Skeletal muscle satellite cell (primary cell): ENCODE measurements at regions not wholly inside any gene's neighbourhood (a gene's known extent, or its start where the extent isn't known, plus 50 kb on each side); places are given as distances from the start of the nearest gene placed in this dataset.
"Not testable (repeated sequence)": the region's sequence is repeated elsewhere in the genome, so short reads cannot be mapped to it uniquely, and the experiment has no call there.

Source experiments
- H3K27me3 ChIP-seq: 2 replicates; pipeline ENCODE4 v1.7.0; 2013; ENCODE audit warnings: low read length; ENCODE audit not compliant: control insufficient read depth, insufficient read depth
- H3K36me3 ChIP-seq: 2 replicates; pipeline ENCODE4 v1.7.0; 2013; ENCODE audit warnings: mild to moderate bottlenecking, control low read depth, low read length; ENCODE audit not compliant: insufficient read depth
- H3K4me1 ChIP-seq: 2 replicates; pipeline ENCODE4 v1.7.0; 2013; ENCODE audit warnings: low read length; ENCODE audit not compliant: control insufficient read depth, insufficient read depth
- H3K4me2 ChIP-seq: 2 replicates; pipeline ENCODE4 v1.7.0; 2013; ENCODE audit warnings: mild to moderate bottlenecking, low read length
- H3K4me3 ChIP-seq: 2 replicates; pipeline ENCODE4 v1.7.0; 2013; ENCODE audit warnings: low read length
- H3K9ac ChIP-seq: 2 replicates; pipeline ENCODE4 v1.7.0; 2013; ENCODE audit warnings: mild to moderate bottlenecking, low read depth, low read length, moderate library complexity
- H3K9me3 ChIP-seq: replicated peaks from 2 replicates; pipeline ENCODE4 v1.7.0; 2013; ENCODE audit warnings: mild to moderate bottlenecking, control low read depth, low read length

GRCh38 chr12:83939718-83940117 is 972.9 kb downstream of the SLC6A15 start:
- no peaks in the 10 kb centered on the region for H3K9me3 ChIP-seq
- no peak overlapping the region for H3K9ac ChIP-seq
- no peaks in the 10 kb centered on the region for H3K4me1 ChIP-seq
- no peaks in the 10 kb centered on the region for H3K36me3 ChIP-seq
- H3K4me2 ChIP-seq: no peak overlapping the region
- no peaks in the 10 kb centered on the region for H3K27me3 ChIP-seq
- H3K4me3 ChIP-seq: no peak overlapping the region

GRCh38 chr12:83933615-83934014 is 979.0 kb downstream of the SLC6A15 start:
- H3K4me1 ChIP-seq: no peaks in the 10 kb centered on the region
- H3K4me2 ChIP-seq: no peak overlapping the region
- no peak overlapping the region for H3K9ac ChIP-seq
- H3K36me3 ChIP-seq: no peaks in the 10 kb centered on the region
- H3K27me3 ChIP-seq: no peaks in the 10 kb centered on the region
- H3K4me3 ChIP-seq: no peak overlapping the region
- no peaks in the 10 kb centered on the region for H3K9me3 ChIP-seq

GRCh38 chr12:83932011-83932410 is 980.6 kb downstream of the SLC6A15 start:
- no peaks in the 10 kb centered on the region for H3K36me3 ChIP-seq
- no peak overlapping the region for H3K4me3 ChIP-seq
- no peaks in the 10 kb centered on the region for H3K4me1 ChIP-seq
- no peaks in the 10 kb centered on the region for H3K27me3 ChIP-seq
- no peak overlapping the region for H3K4me2 ChIP-seq
- no peaks in the 10 kb centered on the region for H3K9me3 ChIP-seq
- H3K9ac ChIP-seq: no peak overlapping the region

GRCh38 chr12:83931451-83931850 is 981.1 kb downstream of the SLC6A15 start:
- no peak overlapping the region for H3K4me3 ChIP-seq
- H3K9me3 ChIP-seq: no peaks in the 10 kb centered on the region
- H3K4me1 ChIP-seq: no peaks in the 10 kb centered on the region
- H3K4me2 ChIP-seq: no peak overlapping the region
- no peaks in the 10 kb centered on the region for H3K27me3 ChIP-seq
- no peaks in the 10 kb centered on the region for H3K36me3 ChIP-seq
- H3K9ac ChIP-seq: no peak overlapping the region

- H3K9me3 ChIP-seq, H3K4me2 ChIP-seq: not testable (repeated sequence)
Measured at GRCh38 chr12:83929792-83930191, 982.8 kb downstream of the SLC6A15 start.

GRCh38 chr12:83920821-83921547 is 991.6 kb downstream of the SLC6A15 start:
- no peaks in the 10 kb centered on the region for H3K4me1 ChIP-seq
- no peaks in the 10 kb centered on the region for H3K9me3 ChIP-seq
- H3K4me3 ChIP-seq: no peak overlapping the region
- no peaks in the 10 kb centered on the region for H3K27me3 ChIP-seq
- no peak overlapping the region for H3K9ac ChIP-seq
- no peaks in the 10 kb centered on the region for H3K36me3 ChIP-seq
- no peak overlapping the region for H3K4me2 ChIP-seq

More at GRCh38 chr12:83929792-83930191, 982.8 kb downstream of the SLC6A15 start:
- not testable (repeated sequence) for H3K4me1 ChIP-seq, H3K9ac ChIP-seq, H3K36me3 ChIP-seq, H3K4me3 ChIP-seq, H3K27me3 ChIP-seq

GRCh38 chr12:83919081-83919480 is 993.5 kb downstream of the SLC6A15 start:
- Histone ChIP-seq H3K36me3 (no peaks in the 10 kb centered on the region), H3K4me3 (no peak overlapping the region)

GRCh38 chr12:83904175-83904574 is 1008.4 kb downstream of the SLC6A15 start:
- H3K27me3 ChIP-seq: no peaks in the 10 kb centered on the region
- no peak overlapping the region for H3K9ac ChIP-seq
- no peaks in the 10 kb centered on the region for H3K4me1 ChIP-seq

More at GRCh38 chr12:83919081-83919480, 993.5 kb downstream of the SLC6A15 start:
- Histone ChIP-seq H3K27me3 (no peaks in the 10 kb centered on the region), H3K4me1 (no peaks in the 10 kb centered on the region), H3K4me2 (no peak overlapping the region), H3K9ac (no peak overlapping the region), H3K9me3 (no peaks in the 10 kb centered on the region)

GRCh38 chr12:83896416-83896815 is 1016.2 kb downstream of the SLC6A15 start:
- H3K9ac ChIP-seq: no peak overlapping the region
- no peaks in the 10 kb centered on the region for H3K36me3 ChIP-seq
- no peaks in the 10 kb centered on the region for H3K9me3 ChIP-seq
- no peaks in the 10 kb centered on the region for H3K27me3 ChIP-seq
- no peak overlapping the region for H3K4me3 ChIP-seq
- no peak overlapping the region for H3K4me2 ChIP-seq
- no peaks in the 10 kb centered on the region for H3K4me1 ChIP-seq

More at GRCh38 chr12:83904175-83904574, 1008.4 kb downstream of the SLC6A15 start:
- Histone ChIP-seq H3K4me3 (no peak overlapping the region), H3K9me3 (no peaks in the 10 kb centered on the region), H3K36me3 (no peaks in the 10 kb centered on the region), H3K4me2 (no peak overlapping the region)

- H3K4me2 ChIP-seq: no peak overlapping the region
- no peak overlapping the region for H3K4me3 ChIP-seq
- no peaks in the 10 kb centered on the region for H3K4me1 ChIP-seq
- H3K27me3 ChIP-seq: no peaks in the 10 kb centered on the region
- H3K9me3 ChIP-seq: no peaks in the 10 kb centered on the region
- H3K36me3 ChIP-seq: no peaks in the 10 kb centered on the region
- H3K9ac ChIP-seq: no peak overlapping the region
Measured at GRCh38 chr12:83893101-83893500, 1019.5 kb downstream of the SLC6A15 start.

GRCh38 chr12:83889745-83890144 is 1022.9 kb downstream of the SLC6A15 start:
- Histone ChIP-seq H3K27me3 (no peaks in the 10 kb centered on the region), H3K9me3 (no peaks in the 10 kb centered on the region), H3K4me3 (no peak overlapping the region), H3K9ac (no peak overlapping the region), H3K4me2 (no peak overlapping the region), H3K36me3 (no peaks in the 10 kb centered on the region), H3K4me1 (no peaks in the 10 kb centered on the region)

GRCh38 chr12:83886479-83886878 is 1026.1 kb downstream of the SLC6A15 start:
- no peak overlapping the region for H3K4me3 ChIP-seq
- H3K9ac ChIP-seq: no peak overlapping the region
- no peaks in the 10 kb centered on the region for H3K9me3 ChIP-seq
- no peaks in the 10 kb centered on the region for H3K36me3 ChIP-seq
- H3K4me2 ChIP-seq: no peak overlapping the region
- no peaks in the 10 kb centered on the region for H3K4me1 ChIP-seq
- H3K27me3 ChIP-seq: no peaks in the 10 kb centered on the region
